ENCODE measurements at regions not wholly inside any gene's neighbourhood (a gene's known extent, or its start where the extent isn't known, plus 50 kb on each side); places are given as distances from the start of the nearest gene placed in this dataset.
A peak's percentile ranks its signal among the peaks of the same experiment; 100 is the strongest.

GRCh38 chr11:8826139-8826786, 84.7 kb upstream of the AKIP1 start:
- no peak overlapping the region for H3K14ac ChIP-seq (ENCODE audit: low read length)
- H2BK120ac ChIP-seq (ENCODE audit: low read depth, low read length), result no peak overlapping the region
- no CpG with 5 or more reads among the region's 6 CpGs for WGBS, 2 donors (ENCODE audit: extremely low coverage in 2 of 2, insufficient read length in 2 of 2, insufficient replicate concordance in 1 of 2)
- no peaks in the 10 kb centered on the region for H3K27me3 ChIP-seq (ENCODE audit: control insufficient read depth in 3 of 3, insufficient read depth in 3 of 3, low read depth in 1 of 3, low read length in 3 of 3)
- H3K18ac ChIP-seq (ENCODE audit: low read length), result no peak overlapping the region
- peak overlapping the region; percentile 84 for H3K27ac ChIP-seq (replicated peaks; ENCODE audit: low read length)
- H3K36me3 ChIP-seq (replicated peaks in 1 of 2; ENCODE audit: control insufficient read depth in 2 of 2, insufficient read depth in 2 of 2, low read length in 2 of 2), result peaks cover 5 to 31% of the 10 kb centered on the region in 2 donors
- H3K4me1 ChIP-seq (ENCODE audit: control insufficient read depth in 2 of 2, insufficient read depth in 1 of 2, low read depth in 1 of 2, low read length in 2 of 2), result peaks cover 18 to 31% of the 10 kb centered on the region in 2 donors
- no peak overlapping the region for H3K4ac ChIP-seq (ENCODE audit: low read length)
- no peak overlapping the region for H3K23ac ChIP-seq (ENCODE audit: low read depth, low read length, poor library complexity)
- H3K4me2 ChIP-seq (ENCODE audit: insufficient read depth, low read length, poor library complexity, severe bottlenecking), result no peak overlapping the region
- H3K9ac ChIP-seq (ENCODE audit: low read depth, low read length, poor library complexity), result no peak overlapping the region
- no peak overlapping the region for H2AFZ ChIP-seq (ENCODE audit: low read length)
- H2AK5ac ChIP-seq (ENCODE audit: low read depth, low read length), result no peak overlapping the region
- H3K9me3 ChIP-seq (replicated peaks in 1 of 2; ENCODE audit: control insufficient read depth in 2 of 2, insufficient read depth in 1 of 2, low read depth in 1 of 2, low read length in 2 of 2), result peaks cover 3 to 13% of the 10 kb centered on the region in 2 donors
- no peak overlapping the region for H3K4me3 ChIP-seq (ENCODE audit: low read length in 2 of 2)
- H2BK12ac ChIP-seq (ENCODE audit: low read length), result no peak overlapping the region
- H3K79me1 ChIP-seq (ENCODE audit: low read depth, low read length), result peaks cover 7% of the 10 kb centered on the region
- no peak overlapping the region for H2BK15ac ChIP-seq (ENCODE audit: low read length)
- H4K91ac ChIP-seq (ENCODE audit: low read depth, low read length, poor library complexity), result no peak overlapping the region
- H2BK5ac ChIP-seq (ENCODE audit: low read length), result no peak overlapping the region
- H4K8ac ChIP-seq (ENCODE audit: low read depth, low read length), result no peak overlapping the region
- DNase-seq (ENCODE audit: low spot score), result no peak

- no peak overlapping the region for H2BK120ac ChIP-seq (ENCODE audit: low read depth, low read length)
- H3K4ac ChIP-seq (ENCODE audit: low read length), result no peak overlapping the region
- no peak overlapping the region for H3K18ac ChIP-seq (ENCODE audit: low read length)
- H4K91ac ChIP-seq (ENCODE audit: low read depth, low read length, poor library complexity), result no peak overlapping the region
- H3K14ac ChIP-seq (ENCODE audit: low read length), result no peak overlapping the region
- no peak for DNase-seq (ENCODE audit: low spot score)
- no peak overlapping the region for H2AK5ac ChIP-seq (ENCODE audit: low read depth, low read length)
- H3K27ac ChIP-seq (replicated peaks; ENCODE audit: low read length), result peak overlapping the region; percentile 84
- H3K4me2 ChIP-seq (ENCODE audit: insufficient read depth, low read length, poor library complexity, severe bottlenecking), result no peak overlapping the region
- H2BK5ac ChIP-seq (ENCODE audit: low read length), result no peak overlapping the region
- no peak overlapping the region for H3K4me3 ChIP-seq (ENCODE audit: low read length in 2 of 2)
- no peaks in the 10 kb centered on the region for H3K27me3 ChIP-seq (ENCODE audit: control insufficient read depth in 3 of 3, insufficient read depth in 3 of 3, low read depth in 1 of 3, low read length in 3 of 3)
- peaks cover 9% of the 10 kb centered on the region for H3K79me1 ChIP-seq (ENCODE audit: low read depth, low read length)
- WGBS, 2 donors (ENCODE audit: extremely low coverage in 2 of 2, insufficient read length in 2 of 2, insufficient replicate concordance in 1 of 2), result no CpG with 5 or more reads among the region's 6 CpGs
- H3K9ac ChIP-seq (ENCODE audit: low read depth, low read length, poor library complexity), result no peak overlapping the region
- peaks cover 5 to 31% of the 10 kb centered on the region in 2 donors for H3K36me3 ChIP-seq (replicated peaks in 1 of 2; ENCODE audit: control insufficient read depth in 2 of 2, insufficient read depth in 2 of 2, low read length in 2 of 2)
- no peak overlapping the region for H4K8ac ChIP-seq (ENCODE audit: low read depth, low read length)
- no peak overlapping the region for H2BK12ac ChIP-seq (ENCODE audit: low read length)
- peaks cover 18 to 33% of the 10 kb centered on the region in 2 donors for H3K4me1 ChIP-seq (ENCODE audit: control insufficient read depth in 2 of 2, insufficient read depth in 1 of 2, low read depth in 1 of 2, low read length in 2 of 2)
- H2BK15ac ChIP-seq (ENCODE audit: low read length), result no peak overlapping the region
- H3K9me3 ChIP-seq (replicated peaks in 1 of 2; ENCODE audit: control insufficient read depth in 2 of 2, insufficient read depth in 1 of 2, low read depth in 1 of 2, low read length in 2 of 2), result peaks cover 3 to 13% of the 10 kb centered on the region in 2 donors
- H2AFZ ChIP-seq (ENCODE audit: low read length), result no peak overlapping the region
- H3K23ac ChIP-seq (ENCODE audit: low read depth, low read length, poor library complexity), result no peak overlapping the region
Measured at GRCh38 chr11:8826901-8827560, 84.0 kb upstream of the AKIP1 start.

GRCh38 chr11:8828046-8828445, 82.9 kb upstream of the AKIP1 start:
- Histone ChIP-seq H3K36me3 (replicated peaks in 1 of 2; ENCODE audit: control insufficient read depth in 2 of 2, insufficient read depth in 2 of 2, low read length in 2 of 2) (peaks cover 5 to 31% of the 10 kb centered on the region in 2 donors), H3K4me2 (ENCODE audit: insufficient read depth, low read length, poor library complexity, severe bottlenecking) (no peak overlapping the region), H3K14ac (ENCODE audit: low read length) (no peak overlapping the region), H3K27ac (replicated peaks; ENCODE audit: low read length) (no peak overlapping the region), H4K8ac (ENCODE audit: low read depth, low read length) (no peak overlapping the region), H2AFZ (ENCODE audit: low read length) (no peak overlapping the region), H3K4me3 (ENCODE audit: low read length in 2 of 2) (no peak overlapping the region), H3K9ac (ENCODE audit: low read depth, low read length, poor library complexity) (no peak overlapping the region), H2BK5ac (ENCODE audit: low read length) (no peak overlapping the region), H2BK15ac (ENCODE audit: low read length) (no peak overlapping the region), H4K91ac (ENCODE audit: low read depth, low read length, poor library complexity) (no peak overlapping the region), H3K79me1 (ENCODE audit: low read depth, low read length) (peaks cover 12% of the 10 kb centered on the region), H2BK120ac (ENCODE audit: low read depth, low read length) (no peak overlapping the region), H3K23ac (ENCODE audit: low read depth, low read length, poor library complexity) (no peak overlapping the region), H3K4me1 (ENCODE audit: control insufficient read depth in 2 of 2, insufficient read depth in 1 of 2, low read depth in 1 of 2, low read length in 2 of 2) (peaks cover 23 to 38% of the 10 kb centered on the region in 2 donors), H2AK5ac (ENCODE audit: low read depth, low read length) (peak overlapping the region; percentile 72), H3K18ac (ENCODE audit: low read length) (peak overlapping the region; percentile 58), H3K9me3 (replicated peaks in 1 of 2; ENCODE audit: control insufficient read depth in 2 of 2, insufficient read depth in 1 of 2, low read depth in 1 of 2, low read length in 2 of 2) (peaks cover 3 to 13% of the 10 kb centered on the region in 2 donors), H3K4ac (ENCODE audit: low read length) (no peak overlapping the region), H2BK12ac (ENCODE audit: low read length) (no peak overlapping the region), H3K27me3 (ENCODE audit: control insufficient read depth in 3 of 3, insufficient read depth in 3 of 3, low read depth in 1 of 3, low read length in 3 of 3) (no peaks in the 10 kb centered on the region)
- WGBS, 2 donors (ENCODE audit: extremely low coverage in 2 of 2, insufficient read length in 2 of 2, insufficient replicate concordance in 1 of 2), result no CpG with 5 or more reads among the region's 3 CpGs
- DNase-seq (ENCODE audit: low spot score), result no peak

- Histone ChIP-seq H3K4me3 (ENCODE audit: low read length in 2 of 2) (peak overlapping the region in 1 of 2 donors; percentile 66), H3K27me3 (ENCODE audit: control insufficient read depth in 3 of 3, insufficient read depth in 3 of 3, low read depth in 1 of 3, low read length in 3 of 3) (no peaks in the 10 kb centered on the region), H3K14ac (ENCODE audit: low read length) (no peak overlapping the region), H3K9ac (ENCODE audit: low read depth, low read length, poor library complexity) (peak overlapping the region; percentile 79), H3K4me2 (ENCODE audit: insufficient read depth, low read length, poor library complexity, severe bottlenecking) (no peak overlapping the region), H3K4ac (ENCODE audit: low read length) (no peak overlapping the region), H3K18ac (ENCODE audit: low read length) (peak overlapping the region; percentile 78), H2BK12ac (ENCODE audit: low read length) (peak overlapping the region; percentile 85), H2AK5ac (ENCODE audit: low read depth, low read length) (peak overlapping the region; percentile 72), H2BK15ac (ENCODE audit: low read length) (no peak overlapping the region), H3K79me1 (ENCODE audit: low read depth, low read length) (peaks cover 12% of the 10 kb centered on the region), H4K91ac (ENCODE audit: low read depth, low read length, poor library complexity) (peak overlapping the region; percentile 59), H3K27ac (replicated peaks; ENCODE audit: low read length) (no peak overlapping the region), H2BK120ac (ENCODE audit: low read depth, low read length) (no peak overlapping the region), H3K36me3 (replicated peaks in 1 of 2; ENCODE audit: control insufficient read depth in 2 of 2, insufficient read depth in 2 of 2, low read length in 2 of 2) (peaks cover 5 to 31% of the 10 kb centered on the region in 2 donors), H3K23ac (ENCODE audit: low read depth, low read length, poor library complexity) (peak overlapping the region; percentile 25), H2BK5ac (ENCODE audit: low read length) (no peak overlapping the region), H4K8ac (ENCODE audit: low read depth, low read length) (no peak overlapping the region), H2AFZ (ENCODE audit: low read length) (no peak overlapping the region), H3K4me1 (ENCODE audit: control insufficient read depth in 2 of 2, insufficient read depth in 1 of 2, low read depth in 1 of 2, low read length in 2 of 2) (peaks cover 27 to 41% of the 10 kb centered on the region in 2 donors), H3K9me3 (replicated peaks in 1 of 2; ENCODE audit: control insufficient read depth in 2 of 2, insufficient read depth in 1 of 2, low read depth in 1 of 2, low read length in 2 of 2) (peaks cover 3 to 13% of the 10 kb centered on the region in 2 donors)
- no peak for DNase-seq (ENCODE audit: low spot score)
- 93% methylated on average over 1 of the region's 11 CpGs; no CpG with 5 or more reads in 1 of the 2 donors for WGBS, 2 donors (ENCODE audit: extremely low coverage in 2 of 2, insufficient read length in 2 of 2, insufficient replicate concordance in 1 of 2)
Measured at GRCh38 chr11:8828580-8829361, 82.2 kb upstream of the AKIP1 start.
